Gastroesophageal sphincter (tissue), 4 donors: ENCODE measurements at regions not wholly inside any gene's neighbourhood (a gene's known extent, or its start where the extent isn't known, plus 50 kb on each side); places are given as distances from the start of the nearest gene placed in this dataset.

Experiments
- ATAC-seq: fragments of 150-250 bp; one replicate; pipeline ENCODE4 v1.9.1; 2016; ENCODE audit warnings: mild to moderate bottlenecking, moderate library complexity
- H3K27ac ChIP-seq, 4 donors: fragments of 200-600 bp; sonication (generic) in 3 of 4; 1 replicate in 3 of 4; 2 replicates in 1 of 4; pipeline ENCODE4 v1.5.1; 2016 to 2019
- H3K27me3 ChIP-seq: fragments of 200-600 bp; sonication (generic); one replicate; pipeline ENCODE4 v1.5.1; 2019
- H3K36me3 ChIP-seq, 2 donors: fragments of 200-600 bp; sonication (generic); one replicate each; pipeline ENCODE4 v1.5.1; 2019; ENCODE audit warnings: control low read depth in 1 of 2
- H3K4me1 ChIP-seq, 3 donors: fragments of 200-600 bp; sonication (generic); 1 replicate in 2 of 3; 2 replicates in 1 of 3; pipeline ENCODE4 v1.5.1; 2016 to 2019; ENCODE audit warnings: control low read depth in 2 of 3
- H3K4me3 ChIP-seq, 2 donors: fragments of 200-600 bp; sonication (generic); one replicate each; pipeline ENCODE4 v1.5.1; 2019; ENCODE audit warnings: mild to moderate bottlenecking in 1 of 2, moderate library complexity in 1 of 2
- H3K9me3 ChIP-seq, 3 donors: fragments of 200-600 bp; sonication (generic); one replicate each; pipeline ENCODE4 v1.5.1; 2017 to 2019; ENCODE audit warnings: control low read depth in 2 of 3
- CTCF ChIP-seq, 4 experiments: fragments of 200-600 bp in 2 of 4; fragments of 450-650 bp in 2 of 4; sonication (generic) in 1 of 4; IDR thresholded peaks; one replicate each; pipeline ENCODE4 v1.5.1; 2017 to 2019; ENCODE audit warnings: antibody characterized with exemption in 4 of 4, mild to moderate bottlenecking in 2 of 4, moderate library complexity in 2 of 4
- EP300 ChIP-seq: sonication (generic); formaldehyde crosslinking; IDR thresholded peaks from one replicate; pipeline ENCODE4 v1.6.1; 2017; ENCODE audit warnings: antibody characterized with exemption, mild to moderate bottlenecking
- POLR2A ChIP-seq, 2 donors: fragments of 450-650 bp; IDR thresholded peaks; one replicate each; pipeline ENCODE4 v1.6.1; 2017; ENCODE audit warnings: antibody characterized with exemption in 2 of 2, mild to moderate bottlenecking in 2 of 2, moderate library complexity in 1 of 2
- POLR2AphosphoS5 ChIP-seq: sonication (generic); formaldehyde crosslinking; IDR thresholded peaks from one replicate; pipeline ENCODE4 v1.6.1; 2017; ENCODE audit warnings: antibody characterized with exemption
- WGBS, 2 donors: methylation state at CpG; one replicate each; pipeline ENCODE4 v1.1.5; 2018; ENCODE audit warnings: low coverage in 1 of 2; 5-methylcytosine and 5-hydroxymethylcytosine counted together

GRCh38 chr1:188240772-188241406, 1412.1 kb downstream of the PLA2G4A start:
- no peak overlapping the region for H3K4me3 ChIP-seq
- no peaks in the 10 kb centered on the region for H3K4me1 ChIP-seq
- no peaks in the 10 kb centered on the region for H3K9me3 ChIP-seq
- ATAC-seq, result no peak
- WGBS, 2 donors, result 82 to 95% methylated on average over 3 of the region's 3 CpGs
- no peak overlapping the region for H3K27ac ChIP-seq
- no peaks in the 10 kb centered on the region for H3K36me3 ChIP-seq
- TF ChIP-seq EP300 (no peak), POLR2A (IDR thresholded peaks at IDR 0.05) (no peak), POLR2AphosphoS5 (no peak), CTCF (IDR thresholded peaks at IDR 0.05) (no peak)
- H3K27me3 ChIP-seq, result no peaks in the 10 kb centered on the region

GRCh38 chr1:188241629-188242028, 1412.9 kb downstream of the PLA2G4A start:
- Histone ChIP-seq H3K4me3 (no peak overlapping the region), H3K27me3 (no peaks in the 10 kb centered on the region), H3K27ac (no peak overlapping the region), H3K36me3 (no peaks in the 10 kb centered on the region), H3K9me3 (no peaks in the 10 kb centered on the region), H3K4me1 (no peaks in the 10 kb centered on the region)
- ATAC-seq, result no peak
- WGBS, 2 donors, result 72 to 77% methylated on average over 4 of the region's 4 CpGs
- TF ChIP-seq POLR2A (IDR thresholded peaks at IDR 0.05) (no peak), EP300 (no peak), POLR2AphosphoS5 (no peak), CTCF (IDR thresholded peaks at IDR 0.05) (no peak)

- no peak for ATAC-seq
- Histone ChIP-seq H3K27ac (no peak overlapping the region), H3K9me3 (no peaks in the 10 kb centered on the region), H3K27me3 (no peaks in the 10 kb centered on the region), H3K4me3 (no peak overlapping the region), H3K36me3 (no peaks in the 10 kb centered on the region), H3K4me1 (no peaks in the 10 kb centered on the region)
- no peak for TF ChIP-seq POLR2AphosphoS5
- no peak for TF ChIP-seq POLR2A (IDR thresholded peaks at IDR 0.05)
- TF ChIP-seq CTCF (IDR thresholded peaks at IDR 0.05), result no peak
- no peak for TF ChIP-seq EP300
- 0 to 57% methylated on average over 1 to 3 of the region's 3 CpGs for WGBS, 2 donors
Observed at GRCh38 chr1:188243456-188243855, 1414.7 kb downstream of the PLA2G4A start.

GRCh38 chr1:188244681-188245080, 1415.9 kb downstream of the PLA2G4A start:
- Histone ChIP-seq H3K27ac (no peak overlapping the region), H3K36me3 (no peaks in the 10 kb centered on the region), H3K9me3 (no peaks in the 10 kb centered on the region), H3K4me1 (no peaks in the 10 kb centered on the region), H3K27me3 (no peaks in the 10 kb centered on the region), H3K4me3 (no peak overlapping the region)
- no peak for ATAC-seq
- WGBS, 2 donors, result 40 to 60% methylated on average over 1 of the region's 1 CpG
- TF ChIP-seq CTCF (IDR thresholded peaks at IDR 0.05), result no peak
- TF ChIP-seq EP300, result no peak
- TF ChIP-seq POLR2A (IDR thresholded peaks at IDR 0.05), result no peak
- no peak for TF ChIP-seq POLR2AphosphoS5

GRCh38 chr1:188247255-188247654, 1418.5 kb downstream of the PLA2G4A start:
- Histone ChIP-seq H3K9me3 (no peaks in the 10 kb centered on the region), H3K4me3 (no peak overlapping the region), H3K36me3 (no peaks in the 10 kb centered on the region), H3K27me3 (no peaks in the 10 kb centered on the region), H3K4me1 (no peaks in the 10 kb centered on the region), H3K27ac (no peak overlapping the region)
- no peak for ATAC-seq
- WGBS, 2 donors, result 33 to 67% methylated on average over 1 of the region's 1 CpG
- TF ChIP-seq POLR2AphosphoS5 (no peak), CTCF (IDR thresholded peaks at IDR 0.05) (no peak), EP300 (no peak), POLR2A (IDR thresholded peaks at IDR 0.05) (no peak)
